IMR-90 (cell line): ENCODE measurements at regions not wholly inside any gene's neighbourhood (a gene's known extent, or its start where the extent isn't known, plus 50 kb on each side); places are given as distances from the start of the nearest gene placed in this dataset.

Source experiments
- ATAC-seq: fragments of 200-7000 bp; cut with Tn5 transposase; 2 replicates; pipeline ENCODE4 v1.9.1; 2020; ENCODE audit warnings: low read depth, mild to moderate bottlenecking, moderate library complexity
- BruUV-seq: library from RNA; stranded (reverse); fragments of 400-500 nt; replicated peaks from 2 replicates; lab custom pipeline; 2021; lab: Mats Ljungman, UMichigan
- CTCF ChIA-PET: fragments of 300-600 bp; formaldehyde crosslinking; extraction: SDS; loops from one replicate; lab custom pipeline; 2021; ENCODE audit warnings: antibody characterized with exemption; lab: Yijun Ruan, JAX
- POLR2A ChIA-PET: fragments of 300-600 bp; sonication (Branson Sonifier 250); formaldehyde crosslinking; loops from one replicate; lab custom pipeline; 2022; ENCODE audit warnings: antibody characterized with exemption; ENCODE audit not compliant: unreplicated experiment; lab: Charles Lee
- DNase-seq: peaks from one replicate; pipeline ENCODE4 v3.0.0; 2013
- H2AFZ ChIP-seq: replicated peaks from 2 replicates; pipeline ENCODE3; 2013; ENCODE audit warnings: low read length, mild to moderate bottlenecking; ENCODE audit not compliant: poor library complexity
- H2AK5ac ChIP-seq: 2 replicates; pipeline ENCODE4 v1.6.1; 2013; ENCODE audit warnings: low read depth, low read length, inconsistent platforms
- H2AK9ac ChIP-seq: replicated peaks from 2 replicates; pipeline ENCODE3; 2013; ENCODE audit warnings: mild to moderate bottlenecking, low read depth, low read length, moderate library complexity; ENCODE audit not compliant: poor library complexity
- H2BK120ac ChIP-seq: 2 replicates; pipeline ENCODE4 v1.6.1; 2013; ENCODE audit warnings: low read depth, low read length, inconsistent platforms
- H2BK15ac ChIP-seq: 3 replicates; pipeline ENCODE4 v1.6.1; 2013; ENCODE audit warnings: low read depth, low read length, inconsistent platforms
- H2BK20ac ChIP-seq: 2 replicates; pipeline ENCODE4 v1.6.1; 2013; ENCODE audit warnings: low read depth, mild to moderate bottlenecking, inconsistent platforms, low read length, moderate library complexity
- H2BK5ac ChIP-seq: 2 replicates; pipeline ENCODE4 v1.6.1; 2013; ENCODE audit warnings: mild to moderate bottlenecking, low read depth, low read length, inconsistent platforms; ENCODE audit not compliant: poor library complexity, severe bottlenecking
- H3K14ac ChIP-seq: replicated peaks from 2 replicates; pipeline ENCODE4 v1.6.1; 2013; ENCODE audit warnings: low read depth, low read length, inconsistent platforms
- H3K18ac ChIP-seq: 2 replicates; pipeline ENCODE4 v1.6.1; 2013; ENCODE audit warnings: low read depth, low read length, control low read depth
- H3K23ac ChIP-seq: 2 replicates; pipeline ENCODE4 v1.6.1; 2013; ENCODE audit warnings: low read depth, low read length, inconsistent platforms
- H3K27ac ChIP-seq: 2 replicates; pipeline ENCODE4 v1.5.1; 2013; ENCODE audit warnings: mild to moderate bottlenecking, control low read depth, low read length; ENCODE audit not compliant: insufficient read depth
- H3K27me3 ChIP-seq: 2 replicates; pipeline ENCODE4 v1.6.1; 2013; ENCODE audit warnings: low read length; ENCODE audit not compliant: control insufficient read depth, insufficient read depth
- H3K36me3 ChIP-seq: 2 replicates; pipeline ENCODE4 v1.6.1; 2013; ENCODE audit warnings: low read length, mixed read lengths; ENCODE audit not compliant: control insufficient read depth, insufficient read depth
- H3K4ac ChIP-seq: 2 replicates; pipeline ENCODE4 v1.6.1; 2013; ENCODE audit warnings: low read depth, low read length, inconsistent platforms
- H3K4me1 ChIP-seq: 2 replicates; pipeline ENCODE4 v1.6.1; 2013; ENCODE audit warnings: low read length, mixed read lengths; ENCODE audit not compliant: control insufficient read depth, insufficient read depth
- H3K4me2 ChIP-seq: 2 replicates; pipeline ENCODE4 v1.6.1; 2013; ENCODE audit warnings: low read depth, mild to moderate bottlenecking, control low read depth, low read length, moderate library complexity
- H3K4me3 ChIP-seq: 2 replicates; pipeline ENCODE4 v1.5.1; 2013; ENCODE audit warnings: low read depth, mild to moderate bottlenecking, control low read depth, low read length, moderate library complexity; ENCODE audit not compliant: insufficient read depth
- H3K56ac ChIP-seq: 2 replicates; pipeline ENCODE4 v1.6.1; 2013; ENCODE audit warnings: low read length, inconsistent platforms; ENCODE audit not compliant: insufficient read depth; ENCODE audit errors: extremely low read depth
- H3K79me1 ChIP-seq, 2 experiments: 2 replicates each; pipeline ENCODE4 v1.6.1; 2013; ENCODE audit warnings: low read length in 2 of 2, inconsistent platforms in 1 of 2, low read depth in 1 of 2
- H3K9ac ChIP-seq: 2 replicates; pipeline ENCODE4 v1.6.1; 2013; ENCODE audit warnings: low read depth, low read length, control low read depth
- H3K9me1 ChIP-seq: 2 replicates; pipeline ENCODE4 v1.6.1; 2013; ENCODE audit warnings: low read length, inconsistent platforms; ENCODE audit not compliant: insufficient read depth
- H3K9me3 ChIP-seq: 2 replicates; pipeline ENCODE4 v1.6.1; 2013; ENCODE audit warnings: low read length; ENCODE audit not compliant: control insufficient read depth, insufficient read depth
- H4K20me1 ChIP-seq: 2 replicates; pipeline ENCODE4 v1.6.1; 2013; ENCODE audit warnings: low read length, inconsistent platforms; ENCODE audit not compliant: insufficient read depth
- H4K5ac ChIP-seq: 2 replicates; pipeline ENCODE4 v1.6.1; 2013; ENCODE audit warnings: mild to moderate bottlenecking, low read depth, low read length, control low read depth
- H4K8ac ChIP-seq, 2 experiments: 2 replicates each; pipeline ENCODE4 v1.6.1; 2013; ENCODE audit warnings: low read depth in 2 of 2, low read length in 2 of 2, control low read depth in 1 of 2, inconsistent platforms in 1 of 2
- H4K91ac ChIP-seq: 2 replicates; pipeline ENCODE4 v1.6.1; 2013; ENCODE audit warnings: low read depth, low read length, inconsistent platforms; ENCODE audit not compliant: insufficient read depth
- BHLHE40 ChIP-seq: fragments of 150-350 bp; IDR thresholded peaks from 2 replicates; pipeline ENCODE4 v1.6.1; 2016; ENCODE audit warnings: mild to moderate bottlenecking, low read depth, low read length
- CEBPB ChIP-seq: IDR thresholded peaks from 2 replicates; pipeline ENCODE4 v1.6.1; 2012; ENCODE audit warnings: low read depth, low read length, improper control_type of control experiment
- FOS ChIP-seq: fragments of 150-350 bp; IDR thresholded peaks from 2 replicates; pipeline ENCODE4 v1.6.1; 2016; ENCODE audit warnings: low read depth, low read length
- MAFK ChIP-seq: IDR thresholded peaks from 2 replicates; pipeline ENCODE4 v1.6.1; 2012; ENCODE audit warnings: low read depth, low read length, improper control_type of control experiment
- MAZ ChIP-seq: IDR thresholded peaks from 2 replicates; pipeline ENCODE4 v1.6.1; 2012; ENCODE audit warnings: low read depth, mild to moderate bottlenecking, low read length, improper control_type of control experiment, moderate library complexity, borderline replicate concordance
- NFE2L2 ChIP-seq: fragments of 150-350 bp; IDR thresholded peaks from 2 replicates; pipeline ENCODE4 v1.6.1; 2016; ENCODE audit warnings: low read depth, mild to moderate bottlenecking, low read length
- POLR2A ChIP-seq: IDR thresholded peaks from 2 replicates; pipeline ENCODE4 v1.6.1; 2012; ENCODE audit warnings: mild to moderate bottlenecking, low read depth, low read length
- RFX5 ChIP-seq: IDR thresholded peaks from 2 replicates; pipeline ENCODE4 v1.8.0; 2012; ENCODE audit warnings: low read depth, mild to moderate bottlenecking, low read length, moderate library complexity
- WGBS, 2 experiments: methylation state at CpG; one replicate each; pipeline versions ENCODE4 v1.1.5 to v1.1.7; 2013; ENCODE audit warnings: missing lambda C conversion rate in 2 of 2; ENCODE audit not compliant: insufficient read length in 1 of 2; ENCODE audit errors: extremely low coverage in 2 of 2; 5-methylcytosine and 5-hydroxymethylcytosine counted together
- dilution Hi-C: fragments of 300-500 bp; cut with HindIII; formaldehyde crosslinking; loops from one replicate; pipeline ENCODE4 v1.14.3; 2018; ENCODE audit warnings: low sequenced_read_pairs; ENCODE audit not compliant: unreplicated experiment
- in situ Hi-C: fragments of 300-500 bp; cut with MboI; formaldehyde crosslinking; loops from 3 replicates; pipeline ENCODE4 v1.14.3; 2019; ENCODE audit warnings: low sequenced_read_pairs, inconsistent platforms, mixed read lengths
- intact Hi-C: fragments of 100-400 bp; cut with micrococcal nuclease; formaldehyde crosslinking; loops from 2 replicates; pipeline ENCODE4 v1.10.0; 2022
- TF ChIP-seq, protein P1 (sequence below): fragments of 150-350 bp; IDR thresholded peaks from 2 replicates; pipeline ENCODE4 v1.6.1; 2017; ENCODE audit warnings: mild to moderate bottlenecking, antibody characterized with exemption, low read length, low read depth
- TF ChIP-seq, protein P2 (sequence below): fragments of 150-350 bp; IDR thresholded peaks from 2 replicates; pipeline ENCODE4 v1.6.1; 2016; ENCODE audit warnings: low read depth, mild to moderate bottlenecking, low read length, moderate library complexity, borderline replicate concordance

DNA sequence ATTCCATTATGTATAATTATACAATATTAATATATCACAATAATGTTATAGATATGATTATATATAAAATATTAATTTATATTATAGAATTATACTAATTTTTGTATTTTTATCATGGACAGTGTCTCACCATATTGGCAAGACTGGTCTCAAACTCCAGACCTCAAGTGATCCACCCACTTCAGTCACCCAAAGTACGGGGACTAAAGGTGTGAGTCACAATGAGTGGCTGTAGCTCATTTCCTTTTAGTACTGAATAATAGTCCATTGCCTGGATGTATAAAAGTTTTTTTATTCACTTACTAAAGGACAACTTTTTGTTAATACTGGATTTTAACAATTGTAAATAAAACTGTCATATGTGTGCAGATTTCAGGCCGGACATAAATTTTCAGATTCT is 417.6 kb upstream of the LINC00305 start:
- Histone ChIP-seq H3K27me3 (no peaks in the 10 kb centered on the region), H4K91ac (no peak overlapping the region), H3K79me1 (no peaks in the 10 kb centered on the region), H3K4me2 (no peak overlapping the region), H3K9me3 (peaks cover 2% of the 10 kb centered on the region; the same call in 1 of the 2 replicates), H2AK5ac (no peak overlapping the region), H3K4me1 (no peaks in the 10 kb centered on the region), H3K4me3 (no peak overlapping the region), H3K23ac (no peak overlapping the region), H2AFZ (no peak overlapping the region), H2BK20ac (no peak overlapping the region), H2BK5ac (no peak overlapping the region), H3K9me1 (no peaks in the 10 kb centered on the region), H4K5ac (no peak overlapping the region), H3K9ac (no peak overlapping the region), H2BK15ac (no peak overlapping the region), H2BK120ac (no peak overlapping the region), H4K8ac (no peak overlapping the region), H3K56ac (no peak overlapping the region), H3K27ac (no peak overlapping the region), H3K14ac (no peak overlapping the region), H3K4ac (no peak overlapping the region), H2AK9ac (no peak overlapping the region), H3K18ac (no peak overlapping the region), H3K36me3 (no peaks in the 10 kb centered on the region), H4K20me1 (no peaks in the 10 kb centered on the region)
- BruUV-seq: no TSS peak
- dilution Hi-C loops (no loop called here), intact Hi-C loops (no loop called here), in situ Hi-C loops (no loop called here)
- TF ChIP-seq POLR2A: no peak
- TF ChIP-seq, protein P1, sequence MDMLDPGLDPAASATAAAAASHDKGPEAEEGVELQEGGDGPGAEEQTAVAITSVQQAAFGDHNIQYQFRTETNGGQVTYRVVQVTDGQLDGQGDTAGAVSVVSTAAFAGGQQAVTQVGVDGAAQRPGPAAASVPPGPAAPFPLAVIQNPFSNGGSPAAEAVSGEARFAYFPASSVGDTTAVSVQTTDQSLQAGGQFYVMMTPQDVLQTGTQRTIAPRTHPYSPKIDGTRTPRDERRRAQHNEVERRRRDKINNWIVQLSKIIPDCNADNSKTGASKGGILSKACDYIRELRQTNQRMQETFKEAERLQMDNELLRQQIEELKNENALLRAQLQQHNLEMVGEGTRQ: no peak
- TF ChIP-seq, protein P2, sequence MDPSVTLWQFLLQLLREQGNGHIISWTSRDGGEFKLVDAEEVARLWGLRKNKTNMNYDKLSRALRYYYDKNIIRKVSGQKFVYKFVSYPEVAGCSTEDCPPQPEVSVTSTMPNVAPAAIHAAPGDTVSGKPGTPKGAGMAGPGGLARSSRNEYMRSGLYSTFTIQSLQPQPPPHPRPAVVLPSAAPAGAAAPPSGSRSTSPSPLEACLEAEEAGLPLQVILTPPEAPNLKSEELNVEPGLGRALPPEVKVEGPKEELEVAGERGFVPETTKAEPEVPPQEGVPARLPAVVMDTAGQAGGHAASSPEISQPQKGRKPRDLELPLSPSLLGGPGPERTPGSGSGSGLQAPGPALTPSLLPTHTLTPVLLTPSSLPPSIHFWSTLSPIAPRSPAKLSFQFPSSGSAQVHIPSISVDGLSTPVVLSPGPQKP: no peak
- TF ChIP-seq RFX5: no peak
- TF ChIP-seq BHLHE40: no peak
- TF ChIP-seq NFE2L2: no peak
- TF ChIP-seq MAZ: no peak
- no peak for TF ChIP-seq MAFK
- TF ChIP-seq FOS: no peak
- TF ChIP-seq CEBPB: no peak
- ATAC-seq (no peak), DNase-seq (no peak)
- no CpG with 5 or more reads among the region's 2 CpGs for WGBS, 2 experiments
- ChIA-PET POLR2A (no interaction called here), CTCF (no interaction called here)
